Activated CD4-positive, alpha-beta T cell treated with anti-CD3 and anti-CD28 coated beads, Interleukin-2, amount 50 U/mL, for 16 hours (primary cell): ENCODE measurements at regions not wholly inside any gene's neighbourhood (a gene's known extent, or its start where the extent isn't known, plus 50 kb on each side); places are given as distances from the start of the nearest gene placed in this dataset.
"Not testable (repeated sequence)": the region's sequence is repeated elsewhere in the genome, so short reads cannot be mapped to it uniquely, and the experiment has no call there.

ENCODE experiments used
- DNase-seq: peaks from one replicate; pipeline ENCODE4 v3.0.0-alpha.2; 2020

- DNase-seq, result no peak
These were observed 514.6 kb upstream of the CNTN3 start for GRCh38 chr3:75129101-75129500.

- DNase-seq, result no peak
These were observed 521.8 kb upstream of the CNTN3 start for GRCh38 chr3:75136100-75136897.

- no peak for DNase-seq
These were observed 523.9 kb upstream of the CNTN3 start for GRCh38 chr3:75138345-75138744.

GRCh38 chr3:75140904-75141615, 523.1 kb upstream of the FRG2C start:
- DNase-seq, result no peak

DNA sequence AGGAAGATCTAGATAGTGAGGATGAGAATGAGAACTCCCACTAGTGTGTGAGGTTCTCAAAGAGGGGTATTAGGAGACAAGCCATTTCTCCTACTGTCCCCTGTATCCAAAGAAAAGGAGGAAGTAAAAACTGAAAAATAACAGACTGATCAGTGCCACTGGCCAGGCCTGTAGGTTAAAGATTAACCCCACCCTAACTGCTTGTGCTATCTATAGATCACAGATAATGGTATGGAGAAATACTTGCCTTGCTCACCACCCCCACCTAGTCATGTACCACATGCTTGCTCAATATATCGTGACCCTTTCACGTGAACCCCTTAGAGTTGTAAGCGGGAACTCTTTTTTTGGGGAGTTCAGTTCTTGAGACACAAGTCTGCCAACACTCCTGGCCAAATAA, 519.7 kb upstream of the FRG2C start:
- no peak for DNase-seq

GRCh38 chr3:75171630-75172230, 492.4 kb upstream of the FRG2C start:
- no peak for DNase-seq

GRCh38 chr3:75176937-75177336, 487.2 kb upstream of the FRG2C start:
- DNase-seq, result no peak

- no peak for DNase-seq
These were observed 483.7 kb upstream of the FRG2C start for GRCh38 chr3:75180235-75180944.

- no peak for DNase-seq
These were observed 483.2 kb upstream of the FRG2C start for GRCh38 chr3:75180945-75181298.

- no peak for DNase-seq
These were observed 475.2 kb upstream of the FRG2C start for GRCh38 chr3:75188962-75189361.

DNA sequence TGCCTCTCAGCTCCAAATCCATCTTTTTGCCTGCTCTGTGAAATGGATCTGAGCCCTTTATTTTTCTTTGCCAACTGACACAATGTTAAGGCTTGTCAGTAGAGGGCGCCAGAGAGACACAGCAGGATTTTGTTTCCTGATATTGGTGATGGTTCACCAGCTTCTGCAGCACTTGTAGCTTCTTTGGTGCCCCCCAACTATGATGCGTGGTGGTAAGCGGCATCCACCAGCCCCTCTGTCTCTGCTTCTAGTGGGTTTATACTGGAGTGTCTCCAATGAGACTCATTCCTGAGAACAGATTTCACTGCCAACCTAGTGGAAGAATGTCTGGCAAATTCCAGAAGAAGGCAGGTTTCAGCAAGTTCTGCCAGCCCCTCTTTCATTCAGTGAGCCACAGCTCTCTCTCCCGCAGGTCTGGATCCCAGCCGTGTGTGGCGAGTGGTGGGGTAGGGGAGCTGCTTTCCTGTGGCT, 471.9 kb upstream of the FRG2C start:
- DNase-seq, result peak; percentile 51

- no peak for DNase-seq
These were observed 470.3 kb upstream of the FRG2C start for GRCh38 chr3:75193797-75194196.

DNA sequence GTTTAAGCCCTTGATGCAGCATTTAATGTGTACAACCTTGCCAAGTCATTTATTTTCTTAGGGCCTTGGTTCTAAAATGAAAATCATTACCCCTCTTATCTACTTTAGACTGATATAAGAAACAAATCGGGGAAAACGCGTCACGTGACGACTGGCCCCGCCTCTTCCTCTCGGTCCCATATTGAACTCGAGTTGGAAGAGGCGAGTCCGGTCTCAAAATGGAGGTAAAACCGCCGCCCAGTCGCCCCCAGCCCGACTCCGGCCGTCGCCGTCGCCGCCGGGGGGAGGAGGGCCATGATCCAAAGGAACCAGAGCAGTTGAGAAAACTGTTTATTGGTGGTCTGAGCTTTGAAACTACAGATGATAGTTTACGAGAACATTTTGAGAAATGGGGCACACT, 449.8 kb upstream of the FRG2C start:
- DNase-seq, result not testable (repeated sequence)

GRCh38 chr3:75218577-75218976, 445.6 kb upstream of the FRG2C start:
- DNase-seq, result no peak

GRCh38 chr3:75220932-75221331, 443.2 kb upstream of the FRG2C start:
- DNase-seq, result no peak

DNA sequence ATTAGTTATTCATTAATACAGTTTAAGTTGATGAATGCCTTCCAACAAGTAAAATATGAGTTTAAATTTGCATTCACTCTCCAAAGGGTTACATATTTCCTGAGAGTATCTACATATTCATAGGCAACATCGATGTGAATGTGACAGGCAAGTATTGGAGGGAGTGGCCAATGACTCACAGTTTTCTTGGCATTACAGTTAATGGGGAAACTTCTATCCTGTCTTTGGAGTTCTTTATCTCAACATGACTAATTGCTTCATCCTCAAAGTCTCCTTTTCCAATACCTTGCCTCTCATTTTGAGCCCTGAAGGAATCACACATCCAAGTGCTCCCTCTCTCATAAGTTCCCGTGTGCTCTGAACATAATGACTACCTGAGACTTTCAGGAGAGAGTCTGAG, 439.7 kb upstream of the FRG2C start:
- no peak for DNase-seq

DNA sequence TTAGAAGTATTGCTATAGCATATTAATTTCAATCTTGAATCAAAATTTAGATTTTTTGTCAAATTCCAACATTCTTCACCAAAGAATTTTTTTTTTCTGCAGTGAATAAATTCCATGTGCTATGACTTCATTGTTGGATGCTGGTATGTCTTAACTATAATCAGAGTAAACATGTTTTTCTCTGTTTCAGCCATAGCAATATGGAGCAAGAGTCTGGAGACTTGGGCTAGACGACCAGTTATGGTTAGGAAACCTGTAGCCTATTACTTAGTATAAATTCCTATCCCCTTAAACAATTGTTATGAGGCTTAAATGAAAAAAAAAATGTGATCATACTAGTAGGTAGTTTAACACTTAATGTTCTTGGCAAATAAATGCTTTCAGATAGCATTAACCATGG, 431.9 kb upstream of the FRG2C start:
- DNase-seq, result no peak

DNA sequence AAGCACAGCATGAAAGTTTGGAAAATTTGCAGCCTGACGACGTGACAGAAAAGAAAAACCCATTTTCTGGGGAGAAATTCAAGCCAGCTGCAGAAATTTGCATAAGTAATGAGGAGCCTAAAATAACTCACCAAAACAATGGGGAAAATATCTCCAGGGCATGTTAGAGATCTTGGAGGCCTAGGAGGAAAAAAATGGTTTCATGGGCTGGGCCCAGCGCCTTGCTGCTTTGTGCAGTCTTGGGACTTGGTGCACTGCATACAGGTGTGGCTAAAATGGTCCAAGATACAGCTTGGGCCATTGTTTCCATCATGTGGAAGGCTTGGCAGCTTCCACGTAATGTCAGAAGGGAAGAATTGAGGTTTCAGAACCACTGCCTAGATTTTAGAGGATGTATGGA, 428.5 kb upstream of the FRG2C start:
- DNase-seq, result no peak

DNA sequence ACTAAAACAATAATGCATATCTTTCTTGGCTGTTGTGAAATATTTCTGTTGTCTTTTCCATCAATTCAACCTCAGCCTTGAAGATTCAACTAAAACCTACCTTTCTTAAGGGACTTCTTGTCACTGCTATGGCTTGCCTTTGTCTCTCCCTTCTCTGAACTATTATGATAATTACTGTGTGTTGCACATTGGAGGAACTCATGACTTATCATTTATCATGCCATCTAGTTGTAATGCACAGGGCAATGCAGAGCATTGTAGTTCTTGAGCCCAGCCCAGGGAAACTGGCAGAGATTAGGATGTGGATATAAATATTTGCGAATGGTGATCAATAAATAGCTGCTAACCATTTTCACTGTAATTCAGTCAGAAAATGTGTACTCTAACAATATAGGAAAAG, 427.1 kb upstream of the FRG2C start:
- DNase-seq, result no peak

DNA sequence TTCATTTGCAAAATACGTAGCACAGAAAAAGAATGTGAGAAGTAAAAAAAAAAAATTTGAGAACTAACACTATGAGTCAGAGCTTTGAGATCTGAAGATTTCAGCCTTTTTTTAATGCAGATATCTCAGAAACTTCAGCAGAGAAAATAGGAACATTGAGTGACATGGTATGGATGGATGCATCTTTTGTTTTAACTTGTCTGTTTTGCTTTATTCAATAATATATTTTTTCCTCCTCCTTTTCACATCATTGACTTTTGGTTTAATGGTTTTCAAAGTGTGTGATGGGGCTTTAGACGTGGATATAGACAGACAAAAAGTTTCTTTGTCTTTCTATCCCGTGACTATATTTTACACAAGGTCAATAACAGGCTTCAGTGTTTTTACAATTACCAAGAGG, 426.7 kb upstream of the FRG2C start:
- DNase-seq, result no peak

DNA sequence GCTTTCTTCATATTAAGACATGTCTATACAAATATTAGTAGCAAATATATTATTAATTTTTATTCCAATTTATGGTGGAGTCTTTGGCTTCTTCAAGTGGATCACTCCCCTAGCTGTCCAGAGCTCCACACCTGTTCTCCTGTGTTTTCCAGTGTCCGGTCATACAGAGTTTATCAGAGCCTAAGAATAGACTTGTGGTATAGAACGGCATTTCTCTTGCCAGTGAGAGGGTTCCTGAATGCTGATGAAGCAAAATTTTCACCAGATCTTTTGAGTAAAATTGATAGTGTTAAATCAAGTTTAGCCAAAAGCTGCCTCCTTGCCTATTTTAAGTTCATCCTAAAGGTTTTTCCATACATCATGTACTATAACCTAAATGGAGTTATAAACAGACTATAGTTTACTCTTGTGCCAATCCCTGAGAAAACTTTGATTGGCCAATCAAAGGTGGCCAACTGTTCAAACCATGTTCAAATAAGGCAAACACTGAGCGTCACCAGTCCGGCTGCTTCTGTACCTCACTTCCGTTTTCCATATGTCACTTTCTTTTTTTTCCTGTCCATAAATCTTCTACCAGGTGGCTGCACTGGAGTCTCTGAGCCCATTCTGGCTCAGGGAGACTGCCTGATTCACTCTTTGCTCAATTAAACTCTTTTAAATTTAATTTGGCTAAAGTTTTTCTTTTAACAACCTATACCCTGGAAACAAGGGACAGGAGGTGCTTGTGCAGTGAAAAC, 422.7 kb upstream of the FRG2C start:
- DNase-seq, result not testable (repeated sequence)

- no peak for DNase-seq
These were observed 422.0 kb upstream of the FRG2C start for GRCh38 chr3:75242012-75242735.
